SU-DHL-6 (cell line): ENCODE measurements at regions not wholly inside any gene's neighbourhood (a gene's known extent, or its start where the extent isn't known, plus 50 kb on each side); places are given as distances from the start of the nearest gene placed in this dataset.

Source experiments
- H2AFZ ChIP-seq: fragments of 200-600 bp; sonication (generic); 2 replicates; pipeline ENCODE4 v1.6.1; 2014; ENCODE audit warnings: low read depth, mild to moderate bottlenecking, moderate library complexity, mixed read lengths, antibody characterized with exemption, low read length; ENCODE audit not compliant: severe bottlenecking
- H3F3A ChIP-seq: fragments of 200-600 bp; shearing (Covaris generic); 2 replicates; pipeline ENCODE4 v1.6.0; 2016; ENCODE audit warnings: antibody characterized with exemption, mild to moderate bottlenecking; ENCODE audit not compliant: insufficient read depth
- H3K27ac ChIP-seq: fragments of 200-600 bp; sonication (generic); 2 replicates; pipeline ENCODE4 v1.5.1; 2016; ENCODE audit warnings: low read depth, mild to moderate bottlenecking, low read length, moderate library complexity, mixed read lengths
- H3K27me3 ChIP-seq: fragments of 200-600 bp; sonication (generic), shearing (Covaris generic); 2 replicates; pipeline ENCODE4 v1.6.0; 2014; ENCODE audit warnings: mild to moderate bottlenecking, low read length
- H3K36me3 ChIP-seq: fragments of 200-600 bp; sonication (generic); 2 replicates; pipeline ENCODE4 v1.6.1; 2014; ENCODE audit warnings: mild to moderate bottlenecking, low read length, mixed read lengths
- H3K4me2 ChIP-seq: fragments of 300-600, 200-600 bp; shearing (Covaris generic), sonication (generic); 2 replicates; pipeline ENCODE4 v1.6.0; 2014; ENCODE audit warnings: low read length, low read depth, mild to moderate bottlenecking; ENCODE audit not compliant: poor library complexity, severe bottlenecking
- H3K4me3 ChIP-seq: fragments of 200-600 bp; sonication (generic); 2 replicates; pipeline ENCODE4 v1.5.1; 2014; ENCODE audit warnings: antibody characterized with exemption, low read length, mild to moderate bottlenecking, mixed read lengths; ENCODE audit not compliant: insufficient read depth, poor library complexity, severe bottlenecking
- H3K79me2 ChIP-seq: fragments of 200-600 bp; sonication (generic); 2 replicates; pipeline ENCODE4 v1.6.1; 2014; ENCODE audit warnings: mild to moderate bottlenecking, low read length, moderate library complexity; ENCODE audit not compliant: insufficient read depth
- H3K9ac ChIP-seq: fragments of 200-600 bp; sonication (generic); 2 replicates; pipeline ENCODE4 v1.7.0; 2014; ENCODE audit warnings: mild to moderate bottlenecking, low read length
- H3K9me2 ChIP-seq: fragments of 200-600 bp; sonication (generic); replicated peaks from 2 replicates; pipeline ENCODE4 v1.6.1; 2014; ENCODE audit warnings: low read length; ENCODE audit not compliant: insufficient read depth
- H3K9me3 ChIP-seq: fragments of 200-600 bp; sonication (generic); 2 replicates; pipeline ENCODE4 v1.6.1; 2014; ENCODE audit warnings: low read length, mixed read lengths; ENCODE audit not compliant: insufficient read depth
- H4K20me1 ChIP-seq: fragments of 200-600 bp; sonication (generic); 2 replicates; pipeline ENCODE4 v1.6.1; 2014; ENCODE audit warnings: low read depth, mild to moderate bottlenecking, antibody characterized with exemption, low read length, moderate library complexity, mixed read lengths
- EZH2phosphoT487 ChIP-seq: fragments of 200-600 bp; sonication (generic), shearing (Covaris generic); conservative IDR thresholded peaks from 2 replicates; pipeline ENCODE4 v1.6.1; 2018; ENCODE audit warnings: mild to moderate bottlenecking, antibody characterized with exemption, low read length, moderate library complexity, mixed read lengths
- TF ChIP-seq, protein P1 (sequence below): fragments of 200-600 bp; sonication (generic); IDR thresholded peaks from one replicate; pipeline ENCODE4 v1.5.1; 2017; ENCODE audit warnings: antibody characterized with exemption, mild to moderate bottlenecking, low read length, moderate library complexity; ENCODE audit not compliant: insufficient read depth, poor library complexity, severe bottlenecking

DNA sequence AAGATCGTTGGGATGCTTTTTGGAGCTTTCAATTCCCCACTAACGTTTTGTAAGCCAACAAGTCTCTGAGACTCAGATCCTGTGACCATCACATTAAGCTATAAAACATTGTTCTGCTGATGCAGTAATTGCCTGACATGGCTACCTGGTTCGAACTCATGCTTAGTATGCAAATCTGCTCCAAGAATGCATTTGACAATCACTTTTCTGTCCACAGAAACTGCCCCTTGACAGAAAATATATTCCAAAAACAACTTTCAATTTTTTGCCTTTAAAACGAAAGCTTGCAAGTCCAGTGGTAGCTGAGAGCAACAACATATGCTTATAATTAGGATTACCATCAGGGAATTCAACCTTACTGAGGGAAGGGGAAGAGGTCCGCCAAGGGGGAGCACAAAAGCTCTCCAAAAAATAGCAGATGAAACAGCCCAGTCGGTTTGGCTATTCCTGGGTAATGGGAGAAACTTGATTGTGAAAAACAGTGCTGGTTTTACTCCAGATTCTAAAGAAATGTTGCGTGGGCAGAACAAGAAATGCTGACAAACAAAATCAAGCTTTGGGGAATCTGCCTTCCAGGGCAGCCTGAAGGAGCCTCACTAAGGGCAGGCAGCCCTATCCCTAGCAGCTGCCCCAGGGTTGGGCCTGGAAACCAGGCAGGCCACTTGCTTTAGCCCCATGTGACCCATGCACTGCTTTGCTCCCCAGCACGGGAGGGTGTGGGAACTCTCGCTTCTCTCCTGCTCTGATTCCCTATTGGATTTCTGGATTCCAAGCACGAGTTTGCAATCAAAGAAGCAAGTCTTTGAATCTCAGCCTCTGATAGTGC is 160.7 kb upstream of the LDB2 start:
- H3K79me2 ChIP-seq, result no peaks in the 10 kb centered on the region
- H3F3A ChIP-seq, result no peaks in the 10 kb centered on the region
- H3K27me3 ChIP-seq, result no peaks in the 10 kb centered on the region
- H4K20me1 ChIP-seq, result no peaks in the 10 kb centered on the region
- no peak overlapping the region for H3K4me2 ChIP-seq
- H3K9me2 ChIP-seq, result no peaks in the 10 kb centered on the region
- no peaks in the 10 kb centered on the region for H3K9me3 ChIP-seq
- H3K36me3 ChIP-seq, result no peaks in the 10 kb centered on the region
- H3K9ac ChIP-seq, result no peak overlapping the region
- no peak overlapping the region for H3K27ac ChIP-seq
- no peak for TF ChIP-seq EZH2phosphoT487
- no peak overlapping the region for H3K4me3 ChIP-seq
- no peak overlapping the region for H2AFZ ChIP-seq

DNA sequence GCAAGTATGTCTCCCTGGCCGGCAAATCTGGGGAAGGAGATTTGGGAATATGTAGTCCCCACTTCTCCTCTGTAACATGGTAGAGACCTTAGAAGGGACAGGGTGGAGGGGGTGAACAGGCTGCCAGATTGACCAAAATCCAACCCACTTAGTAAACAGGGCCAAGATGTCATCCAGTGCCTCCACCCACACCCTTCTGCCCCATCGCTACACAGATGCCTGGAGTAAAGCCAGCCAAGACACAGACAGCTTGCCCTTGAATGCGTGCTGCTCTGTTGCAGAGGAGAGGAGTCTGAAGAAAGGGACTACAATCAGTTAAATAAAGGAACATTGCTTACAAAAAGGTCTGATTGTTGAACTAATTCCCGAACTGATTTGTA is 160.1 kb upstream of the LDB2 start:
- H3K36me3 ChIP-seq, result no peaks in the 10 kb centered on the region
- no peak overlapping the region for H2AFZ ChIP-seq
- no peak overlapping the region for H3K9ac ChIP-seq
- no peaks in the 10 kb centered on the region for H3K9me2 ChIP-seq
- no peaks in the 10 kb centered on the region for H3F3A ChIP-seq
- H3K4me2 ChIP-seq, result no peak overlapping the region
- no peak for TF ChIP-seq EZH2phosphoT487
- no peak overlapping the region for H3K27ac ChIP-seq
- no peaks in the 10 kb centered on the region for H3K27me3 ChIP-seq
- H3K9me3 ChIP-seq, result no peaks in the 10 kb centered on the region
- no peaks in the 10 kb centered on the region for H3K79me2 ChIP-seq
- no peak overlapping the region for H3K4me3 ChIP-seq
- no peaks in the 10 kb centered on the region for H4K20me1 ChIP-seq

DNA sequence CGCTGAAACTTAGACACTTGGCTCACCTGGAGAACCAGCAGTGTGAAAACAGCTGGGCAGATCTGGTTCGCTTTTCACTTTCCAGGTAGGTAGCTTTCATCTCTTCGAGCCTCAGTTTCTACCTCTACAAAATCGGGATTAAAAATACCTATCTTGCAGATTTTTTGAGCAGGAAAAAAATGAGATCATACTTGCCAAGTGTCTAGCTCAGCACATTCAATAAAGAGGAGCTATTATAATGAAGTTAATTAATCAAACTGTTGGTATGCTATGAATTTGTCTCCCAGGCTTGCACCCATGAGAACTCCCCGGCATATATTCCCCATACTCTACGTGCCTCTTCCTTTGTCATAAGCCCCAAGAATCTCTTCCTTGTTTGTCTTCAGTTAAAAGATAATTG is 158.6 kb upstream of the LDB2 start:
- no peaks in the 10 kb centered on the region for H4K20me1 ChIP-seq
- no peaks in the 10 kb centered on the region for H3K27me3 ChIP-seq
- H3K9ac ChIP-seq, result no peak overlapping the region
- no peaks in the 10 kb centered on the region for H3K36me3 ChIP-seq
- H3K4me3 ChIP-seq, result no peak overlapping the region
- H2AFZ ChIP-seq, result no peak overlapping the region
- H3K4me2 ChIP-seq, result no peak overlapping the region
- H3K9me2 ChIP-seq, result no peaks in the 10 kb centered on the region
- no peaks in the 10 kb centered on the region for H3F3A ChIP-seq
- TF ChIP-seq EZH2phosphoT487, result no peak
- TF ChIP-seq, protein P1, sequence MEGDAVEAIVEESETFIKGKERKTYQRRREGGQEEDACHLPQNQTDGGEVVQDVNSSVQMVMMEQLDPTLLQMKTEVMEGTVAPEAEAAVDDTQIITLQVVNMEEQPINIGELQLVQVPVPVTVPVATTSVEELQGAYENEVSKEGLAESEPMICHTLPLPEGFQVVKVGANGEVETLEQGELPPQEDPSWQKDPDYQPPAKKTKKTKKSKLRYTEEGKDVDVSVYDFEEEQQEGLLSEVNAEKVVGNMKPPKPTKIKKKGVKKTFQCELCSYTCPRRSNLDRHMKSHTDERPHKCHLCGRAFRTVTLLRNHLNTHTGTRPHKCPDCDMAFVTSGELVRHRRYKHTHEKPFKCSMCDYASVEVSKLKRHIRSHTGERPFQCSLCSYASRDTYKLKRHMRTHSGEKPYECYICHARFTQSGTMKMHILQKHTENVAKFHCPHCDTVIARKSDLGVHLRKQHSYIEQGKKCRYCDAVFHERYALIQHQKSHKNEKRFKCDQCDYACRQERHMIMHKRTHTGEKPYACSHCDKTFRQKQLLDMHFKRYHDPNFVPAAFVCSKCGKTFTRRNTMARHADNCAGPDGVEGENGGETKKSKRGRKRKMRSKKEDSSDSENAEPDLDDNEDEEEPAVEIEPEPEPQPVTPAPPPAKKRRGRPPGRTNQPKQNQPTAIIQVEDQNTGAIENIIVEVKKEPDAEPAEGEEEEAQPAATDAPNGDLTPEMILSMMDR, result no peak
- H3K27ac ChIP-seq, result no peak overlapping the region
- H3K79me2 ChIP-seq, result no peaks in the 10 kb centered on the region
- no peaks in the 10 kb centered on the region for H3K9me3 ChIP-seq

DNA sequence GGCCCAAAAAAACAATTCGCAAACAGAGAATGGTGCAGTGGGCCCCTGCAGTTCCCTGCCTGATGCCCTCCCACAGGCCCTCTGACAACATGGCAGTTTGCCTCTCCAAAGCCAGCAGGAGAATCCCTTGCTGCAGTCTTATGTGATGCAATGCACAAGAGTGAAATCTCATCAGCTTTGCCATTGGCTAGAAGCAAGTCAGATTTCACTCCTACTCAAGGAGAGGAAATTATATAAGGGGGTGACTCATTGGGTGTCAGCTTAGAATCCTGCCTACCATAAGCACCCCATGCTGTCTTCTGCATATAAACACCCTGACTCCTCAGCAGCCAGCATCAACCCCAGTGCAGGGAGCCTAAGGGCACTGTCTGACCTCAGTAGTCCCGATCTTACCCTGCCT is 157.3 kb upstream of the LDB2 start:
- Histone ChIP-seq H3K4me2 (no peak overlapping the region), H3K27me3 (no peaks in the 10 kb centered on the region), H3K27ac (no peak overlapping the region), H3K9me2 (no peaks in the 10 kb centered on the region), H3K36me3 (no peaks in the 10 kb centered on the region), H3K4me3 (no peak overlapping the region), H4K20me1 (no peaks in the 10 kb centered on the region), H3K79me2 (no peaks in the 10 kb centered on the region), H2AFZ (no peak overlapping the region), H3F3A (no peaks in the 10 kb centered on the region), H3K9me3 (no peaks in the 10 kb centered on the region), H3K9ac (no peak overlapping the region)
- TF ChIP-seq, protein P1, result no peak
- no peak for TF ChIP-seq EZH2phosphoT487
